B cell (primary cell): ENCODE measurements at regions not wholly inside any gene's neighbourhood (a gene's known extent, or its start where the extent isn't known, plus 50 kb on each side); places are given as distances from the start of the nearest gene placed in this dataset.

Source experiments
- ATAC-seq: fragments of 200-7000 bp; cut with Tn5 transposase; one replicate; pipeline ENCODE4 v1.10.0; 2021; ENCODE audit warnings: low read depth, mild to moderate bottlenecking, moderate number of reproducible peaks, moderate library complexity
- CTCF ChIA-PET: fragments of 350-600 bp; sonication (Branson Sonifier 250); formaldehyde crosslinking; loops from one replicate; lab custom pipeline; 2021; ENCODE audit warnings: antibody characterized with exemption, inconsistent platforms; lab: Charles Lee
- POLR2A ChIA-PET: fragments of 350-600 bp; sonication (Branson Sonifier 250); formaldehyde crosslinking; loops from one replicate; lab custom pipeline; 2021; ENCODE audit warnings: antibody characterized with exemption; lab: Charles Lee
- DNase-seq: peaks from one replicate; pipeline ENCODE4 v3.0.0; 2013
- H2AFZ ChIP-seq: 2 replicates; pipeline ENCODE4 v1.6.1; 2012; ENCODE audit warnings: mild to moderate bottlenecking, low read depth, low read length; ENCODE audit not compliant: insufficient read depth, poor library complexity, severe bottlenecking
- H3K27ac ChIP-seq, 2 donors: 1 replicate in 1 of 2; 2 replicates in 1 of 2; pipeline ENCODE4 v1.5.1; 2012 to 2013; ENCODE audit warnings: low read length in 2 of 2, mild to moderate bottlenecking in 2 of 2, moderate library complexity in 1 of 2
- H3K27me3 ChIP-seq, 4 experiments: fragments of 200-600 bp in 1 of 4; sonication (generic) in 1 of 4; replicated peaks in 1 of 4; 1 replicate in 2 of 4; 2 replicates in 2 of 4; pipeline versions ENCODE4 v1.6.1 to v1.7.0; 2013 to 2016; ENCODE audit warnings: low read length in 3 of 4, mild to moderate bottlenecking in 2 of 4, mixed read lengths in 1 of 4, moderate library complexity in 1 of 4; ENCODE audit not compliant: insufficient read depth in 4 of 4, control insufficient read depth in 3 of 4; ENCODE audit errors: control extremely low read depth in 1 of 4
- H3K36me3 ChIP-seq, 2 experiments: replicated peaks in 1 of 2; 1 replicate in 1 of 2; 2 replicates in 1 of 2; pipeline versions ENCODE4 v1.6.1 to v1.7.1; 2013; ENCODE audit warnings: low read length in 1 of 2; ENCODE audit not compliant: insufficient read depth in 2 of 2, control insufficient read depth in 1 of 2; ENCODE audit errors: control extremely low read depth in 1 of 2, extremely low read depth in 1 of 2
- H3K4me1 ChIP-seq, 2 donors: fragments of 200-600 bp in 1 of 2; sonication (generic) in 1 of 2; 1 replicate in 1 of 2; 2 replicates in 1 of 2; pipeline versions ENCODE4 v1.5.1 to v1.6.1; 2013 to 2017; ENCODE audit warnings: low read length in 2 of 2; ENCODE audit not compliant: control insufficient read depth in 2 of 2, insufficient read depth in 2 of 2
- H3K4me2 ChIP-seq: replicated peaks from 2 replicates; pipeline ENCODE3; 2012; ENCODE audit warnings: mild to moderate bottlenecking, low read depth, low read length; ENCODE audit not compliant: poor library complexity, severe bottlenecking
- H3K4me3 ChIP-seq, 5 experiments: fragments of 200-600 bp in 1 of 5; sonication (generic) in 1 of 5; 1 replicate in 3 of 5; 2 replicates in 2 of 5; pipeline versions ENCODE4 v1.5.1 to v1.7.0; 2011 to 2016; ENCODE audit warnings: low read length in 4 of 5, mild to moderate bottlenecking in 4 of 5, low read depth in 2 of 5, control low read depth in 1 of 5, moderate library complexity in 1 of 5; ENCODE audit not compliant: insufficient read depth in 1 of 5; ENCODE audit errors: control extremely low read depth in 1 of 5, extremely low read depth in 1 of 5
- H3K79me2 ChIP-seq: fragments of 200-600 bp; sonication (generic); one replicate; pipeline ENCODE4 v1.6.0; 2016; ENCODE audit warnings: low read length; ENCODE audit not compliant: control insufficient read depth, insufficient read depth
- H3K9ac ChIP-seq: fragments of 200-600 bp; sonication (generic); 2 replicates; pipeline ENCODE4 v1.6.1; 2017; ENCODE audit warnings: mild to moderate bottlenecking, low read length, moderate library complexity
- H3K9me3 ChIP-seq, 3 donors: one replicate each; pipeline versions ENCODE4 v1.6.1 to v1.7.1; 2013; ENCODE audit warnings: low read length in 2 of 3; ENCODE audit not compliant: control insufficient read depth in 2 of 3, insufficient read depth in 1 of 3; ENCODE audit errors: control extremely low read depth in 1 of 3
- H4K20me1 ChIP-seq: 2 replicates; pipeline ENCODE4 v1.6.0; 2012; ENCODE audit warnings: mild to moderate bottlenecking, low read length; ENCODE audit not compliant: insufficient read depth, control insufficient read depth, poor library complexity, severe bottlenecking
- H3K27ac Mint-ChIP-seq: one replicate; pipeline ENCODE4 v1.8.0; 2021; ENCODE audit warnings: mixed read lengths
- H3K27me3 Mint-ChIP-seq: one replicate; pipeline ENCODE4 v1.8.0; 2021; ENCODE audit warnings: mixed read lengths
- H3K4me1 Mint-ChIP-seq: one replicate; pipeline ENCODE4 v1.8.0; 2021; ENCODE audit warnings: mixed read lengths
- H3K4me3 Mint-ChIP-seq: one replicate; pipeline ENCODE4 v1.8.0; 2021; ENCODE audit warnings: mixed read lengths
- H3K9me3 Mint-ChIP-seq: one replicate; pipeline ENCODE4 v1.8.0; 2022; ENCODE audit warnings: mixed read lengths; ENCODE audit not compliant: insufficient read depth
- CTCF ChIP-seq: fragments of 200-600 bp; IDR thresholded peaks from one replicate; pipeline ENCODE4 v1.8.0; 2022; ENCODE audit warnings: antibody characterized with exemption, mild to moderate bottlenecking
- EZH2 ChIP-seq: IDR thresholded peaks from 2 replicates; pipeline ENCODE4 v1.6.1; 2012; ENCODE audit warnings: borderline replicate concordance, low read depth, mild to moderate bottlenecking, moderate library complexity, low read length; ENCODE audit not compliant: insufficient read depth, poor library complexity, severe bottlenecking
- WGBS: methylation state at CpG from one replicate; pipeline ENCODE4 v1.1.5; 2013; ENCODE audit warnings: missing lambda C conversion rate; ENCODE audit not compliant: insufficient coverage; 5-methylcytosine and 5-hydroxymethylcytosine counted together
- intact Hi-C: fragments of 100-400 bp; cut with micrococcal nuclease; formaldehyde crosslinking; loops from one replicate; pipeline ENCODE4 v1.10.0; 2022

GRCh38 chr18:965921-966758 lies 61.5 kb downstream of the ADCYAP1 start:
- no peak overlapping the region for H3K27ac ChIP-seq
- TF ChIP-seq CTCF = no peak
- no peak for TF ChIP-seq EZH2
- H3K27me3 Mint-ChIP-seq = peaks cover 12% of the 10 kb centered on the region
- POLR2A ChIA-PET = no interaction called here
- H3K27me3 ChIP-seq = peaks cover 0 to 4% (median 1%) of the 10 kb centered on the region in 4 experiments
- ATAC-seq (no peak), DNase-seq (no peak)
- no peaks in the 10 kb centered on the region for H3K36me3 ChIP-seq
- CTCF ChIA-PET = interaction anchor here (0.5 to 1.4 kb wide), 3 partner anchors 12 to 1494 kb away, joined by 3 read pairs; no protein-coding TSS in a partner anchor
- no peaks in the 10 kb centered on the region for H3K4me1 Mint-ChIP-seq
- no peaks in the 10 kb centered on the region for H3K79me2 ChIP-seq
- H3K4me1 ChIP-seq = peaks cover 0 to 2% of the 10 kb centered on the region in 2 donors
- H3K4me3 ChIP-seq = no peak overlapping the region
- intact Hi-C loops = no loop called here
- no peak overlapping the region for H3K9ac ChIP-seq
- H3K9me3 Mint-ChIP-seq = no peaks in the 10 kb centered on the region
- no peak overlapping the region for H3K4me3 Mint-ChIP-seq
- no peak overlapping the region for H3K27ac Mint-ChIP-seq
- H3K9me3 ChIP-seq = peaks cover 0 to 3% (median 0%) of the 10 kb centered on the region in 3 donors
- H3K4me2 ChIP-seq = no peak overlapping the region
- WGBS = 65% methylated on average over 10 of the region's 11 CpGs
- H2AFZ ChIP-seq = no peak overlapping the region
- H4K20me1 ChIP-seq = no peaks in the 10 kb centered on the region
